ENCODE measurements at regions not wholly inside any gene's neighbourhood (a gene's known extent, or its start where the extent isn't known, plus 50 kb on each side); places are given as distances from the start of the nearest gene placed in this dataset.

DNA sequence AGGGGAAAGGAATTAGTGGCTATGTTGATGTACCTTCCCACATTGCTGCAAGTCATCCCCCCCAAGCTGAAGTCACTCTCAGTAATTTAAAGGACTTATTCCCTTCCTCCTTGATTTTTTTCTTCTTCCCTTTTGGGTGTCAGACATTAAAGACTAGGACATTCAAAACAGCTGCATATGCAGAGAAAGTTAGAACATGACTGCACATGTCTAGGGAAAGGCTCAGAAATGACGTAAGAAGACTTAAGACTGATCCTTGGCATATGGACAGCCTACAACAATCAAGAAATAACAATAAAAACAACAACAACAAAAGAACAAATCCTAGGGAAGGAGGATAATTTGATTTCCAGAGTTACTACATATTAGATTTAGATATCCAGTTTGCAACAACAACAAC lies 997.5 kb downstream of the TLE4 start:
- Histone ChIP-seq H3K9ac (ENCODE audit: low read length) (no peak overlapping the region), H3K36me3 (ENCODE audit: insufficient read depth, low read length) (no peaks in the 10 kb centered on the region), H3K4me1 (ENCODE audit: insufficient read depth, low read length) (no peaks in the 10 kb centered on the region), H3K27ac (ENCODE audit: low read depth, low read length) (no peak overlapping the region), H3K4me3 (ENCODE audit: low read depth in 1 of 2, low read length in 2 of 2) (no peak overlapping the region), H3K9me3 (ENCODE audit: low read length) (peaks cover 9% of the 10 kb centered on the region), H3K27me3 (ENCODE audit: control insufficient read depth in 1 of 2, insufficient read depth in 2 of 2, low read length in 2 of 2) (no peaks in the 10 kb centered on the region)

DNA sequence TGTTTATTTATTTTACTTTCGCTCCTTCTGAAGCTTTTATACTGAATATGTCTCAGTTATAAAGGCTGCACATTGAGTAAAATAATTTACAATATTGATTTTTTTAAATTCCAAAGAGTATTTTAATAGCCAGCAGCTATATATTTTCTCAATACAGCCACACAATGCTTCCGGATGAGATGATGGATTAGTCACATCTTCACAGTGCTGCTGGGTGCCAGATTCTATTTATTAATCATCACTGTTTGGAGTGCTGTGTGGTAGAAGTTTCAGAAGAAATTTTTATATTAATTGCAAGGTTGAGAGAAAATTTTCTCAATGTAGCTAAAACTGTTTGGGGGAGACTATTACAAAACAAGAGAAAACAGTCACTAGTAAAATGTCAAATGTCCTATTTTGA lies 989.8 kb downstream of the TLE4 start:
- H3K4me1 ChIP-seq (ENCODE audit: insufficient read depth, low read length): no peaks in the 10 kb centered on the region
- no peaks in the 10 kb centered on the region for H3K27me3 ChIP-seq (ENCODE audit: control insufficient read depth in 1 of 2, insufficient read depth in 2 of 2, low read length in 2 of 2)
- H3K27ac ChIP-seq (ENCODE audit: low read depth, low read length): no peak overlapping the region
- H3K9ac ChIP-seq (ENCODE audit: low read length): no peak overlapping the region
- H3K4me3 ChIP-seq (ENCODE audit: low read depth in 1 of 2, low read length in 2 of 2): no peak overlapping the region
- no peaks in the 10 kb centered on the region for H3K36me3 ChIP-seq (ENCODE audit: insufficient read depth, low read length)
- H3K9me3 ChIP-seq (ENCODE audit: low read length): no peaks in the 10 kb centered on the region

DNA sequence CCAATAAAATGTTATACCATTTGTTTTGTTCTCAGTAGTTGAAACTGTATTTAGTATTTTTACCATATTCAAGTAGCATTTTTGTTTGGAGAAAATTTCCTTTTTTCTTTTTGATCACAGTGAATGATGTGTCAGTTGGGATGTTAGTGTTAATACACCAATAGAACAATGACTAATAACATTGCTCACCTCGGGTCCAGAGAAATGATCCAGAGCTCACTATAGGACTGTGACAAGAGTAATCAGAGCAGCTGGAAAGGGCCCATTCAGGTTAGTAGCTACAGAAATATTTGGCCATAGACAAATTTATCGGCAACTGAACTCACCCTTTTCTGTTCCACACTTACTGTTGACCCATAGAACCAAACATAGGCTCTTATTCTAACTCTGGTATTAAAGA lies 989.2 kb downstream of the TLE4 start:
- Histone ChIP-seq H3K27ac (ENCODE audit: low read depth, low read length) (no peak overlapping the region), H3K27me3 (ENCODE audit: control insufficient read depth in 1 of 2, insufficient read depth in 2 of 2, low read length in 2 of 2) (no peaks in the 10 kb centered on the region), H3K36me3 (ENCODE audit: insufficient read depth, low read length) (no peaks in the 10 kb centered on the region), H3K9ac (ENCODE audit: low read length) (no peak overlapping the region), H3K4me3 (ENCODE audit: low read depth in 1 of 2, low read length in 2 of 2) (no peak overlapping the region), H3K9me3 (ENCODE audit: low read length) (no peaks in the 10 kb centered on the region), H3K4me1 (ENCODE audit: insufficient read depth, low read length) (no peaks in the 10 kb centered on the region)

DNA sequence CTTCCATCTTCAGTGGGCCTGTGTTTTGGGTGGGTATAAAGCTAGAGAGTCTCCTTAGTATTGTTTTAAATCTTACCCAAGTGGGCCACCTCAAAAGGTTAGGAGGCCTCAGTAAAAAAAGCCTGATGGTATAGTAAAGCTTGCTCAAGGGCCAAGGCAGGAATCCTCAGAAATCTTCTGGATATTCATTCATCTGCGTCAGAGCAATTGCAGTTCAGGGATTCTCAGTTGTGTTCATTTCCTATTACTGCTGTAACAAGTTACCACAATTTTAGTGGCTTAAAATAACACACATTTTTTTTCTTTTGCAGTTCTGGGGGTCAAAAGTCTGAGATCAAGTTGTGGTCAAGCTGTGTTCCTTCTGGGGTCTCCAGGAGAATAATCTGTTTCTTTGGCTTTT lies 985.5 kb downstream of the TLE4 start:
- Histone ChIP-seq H3K9ac (ENCODE audit: low read length) (no peak overlapping the region), H3K4me1 (ENCODE audit: insufficient read depth, low read length) (peaks cover 9% of the 10 kb centered on the region), H3K9me3 (ENCODE audit: low read length) (no peaks in the 10 kb centered on the region), H3K27ac (ENCODE audit: low read depth, low read length) (no peak overlapping the region), H3K4me3 (ENCODE audit: low read depth in 1 of 2, low read length in 2 of 2) (no peak overlapping the region), H3K27me3 (ENCODE audit: control insufficient read depth in 1 of 2, insufficient read depth in 2 of 2, low read length in 2 of 2) (no peaks in the 10 kb centered on the region), H3K36me3 (ENCODE audit: insufficient read depth, low read length) (no peaks in the 10 kb centered on the region)

DNA sequence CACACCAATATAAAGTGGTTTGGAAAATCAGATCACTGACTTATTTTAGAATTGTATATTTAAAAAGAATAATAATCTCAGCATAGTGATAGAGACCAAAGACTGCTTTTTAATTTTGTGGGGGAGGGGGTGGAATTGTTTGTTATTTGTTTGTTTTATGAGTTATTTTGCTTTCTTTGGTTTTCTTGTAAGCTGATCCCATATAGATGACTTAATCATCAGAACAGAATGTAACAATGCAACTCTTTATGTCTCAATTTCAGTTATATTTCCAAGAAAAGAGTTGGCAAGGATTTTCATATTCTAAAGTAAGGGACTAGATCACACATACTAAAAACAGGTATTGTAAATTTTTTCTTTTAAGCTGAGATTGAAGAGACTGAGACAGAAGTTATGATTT lies 984.9 kb downstream of the TLE4 start:
- Histone ChIP-seq H3K4me1 (ENCODE audit: insufficient read depth, low read length) (peaks cover 9% of the 10 kb centered on the region), H3K4me3 (ENCODE audit: low read depth in 1 of 2, low read length in 2 of 2) (no peak overlapping the region), H3K9ac (ENCODE audit: low read length) (no peak overlapping the region), H3K9me3 (ENCODE audit: low read length) (no peaks in the 10 kb centered on the region), H3K36me3 (ENCODE audit: insufficient read depth, low read length) (no peaks in the 10 kb centered on the region), H3K27me3 (ENCODE audit: control insufficient read depth in 1 of 2, insufficient read depth in 2 of 2, low read length in 2 of 2) (no peaks in the 10 kb centered on the region), H3K27ac (ENCODE audit: low read depth, low read length) (no peak overlapping the region)

DNA sequence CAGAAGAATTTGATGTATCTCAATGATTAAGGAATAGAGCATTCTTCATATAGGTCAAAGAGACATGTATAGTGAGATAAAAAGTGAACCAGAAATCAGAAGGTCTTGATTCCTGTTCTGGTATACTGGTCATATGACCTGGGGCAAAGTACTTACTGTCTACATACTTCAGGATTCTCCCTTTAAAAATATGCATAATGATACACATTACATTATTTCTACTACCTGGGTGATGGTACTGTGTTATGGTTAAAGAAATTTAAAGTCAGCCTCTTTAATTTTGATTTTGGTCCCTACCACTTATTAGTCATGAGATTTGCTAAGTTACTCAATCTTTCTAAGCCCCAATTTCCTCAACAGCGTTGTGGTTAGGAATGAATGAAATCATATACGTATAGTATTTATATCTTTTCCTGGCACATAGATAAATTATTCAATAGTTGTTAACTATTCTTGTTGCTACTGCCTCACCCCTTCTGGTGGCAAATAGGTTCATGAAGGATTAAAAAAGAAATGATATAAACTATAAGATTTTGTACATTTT lies 984.1 kb downstream of the TLE4 start:
- Histone ChIP-seq H3K27ac (ENCODE audit: low read depth, low read length) (no peak overlapping the region), H3K9ac (ENCODE audit: low read length) (no peak overlapping the region), H3K36me3 (ENCODE audit: insufficient read depth, low read length) (no peaks in the 10 kb centered on the region), H3K4me3 (ENCODE audit: low read depth in 1 of 2, low read length in 2 of 2) (no peak overlapping the region), H3K27me3 (ENCODE audit: control insufficient read depth in 1 of 2, insufficient read depth in 2 of 2, low read length in 2 of 2) (no peaks in the 10 kb centered on the region), H3K9me3 (ENCODE audit: low read length) (no peaks in the 10 kb centered on the region), H3K4me1 (ENCODE audit: insufficient read depth, low read length) (peaks cover 9% of the 10 kb centered on the region)

DNA sequence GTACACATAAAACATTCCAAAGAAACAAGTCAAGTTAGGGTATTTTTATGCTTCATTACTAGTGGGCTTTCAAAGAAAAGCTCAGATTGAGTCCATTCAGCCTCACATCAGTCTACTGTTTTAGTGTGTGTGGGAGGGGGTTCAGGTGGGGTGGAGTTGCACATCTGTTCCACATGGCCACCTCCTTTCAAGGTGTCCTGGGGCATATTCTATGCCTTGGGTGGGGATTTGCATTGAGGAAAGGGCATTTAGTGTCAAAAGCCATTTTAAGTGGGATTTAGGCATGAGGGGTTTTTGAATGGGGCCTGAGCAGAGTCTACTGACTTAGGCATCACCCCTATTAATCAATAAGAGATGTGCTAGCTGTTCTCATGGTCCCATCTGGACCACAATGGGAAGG lies 983.1 kb downstream of the TLE4 start:
- Histone ChIP-seq H3K27ac (ENCODE audit: low read depth, low read length) (no peak overlapping the region), H3K9me3 (ENCODE audit: low read length) (no peaks in the 10 kb centered on the region), H3K4me3 (ENCODE audit: low read depth in 1 of 2, low read length in 2 of 2) (no peak overlapping the region), H3K4me1 (ENCODE audit: insufficient read depth, low read length) (peaks cover 9% of the 10 kb centered on the region), H3K36me3 (ENCODE audit: insufficient read depth, low read length) (no peaks in the 10 kb centered on the region), H3K27me3 (ENCODE audit: control insufficient read depth in 1 of 2, insufficient read depth in 2 of 2, low read length in 2 of 2) (no peaks in the 10 kb centered on the region), H3K9ac (ENCODE audit: low read length) (no peak overlapping the region)

DNA sequence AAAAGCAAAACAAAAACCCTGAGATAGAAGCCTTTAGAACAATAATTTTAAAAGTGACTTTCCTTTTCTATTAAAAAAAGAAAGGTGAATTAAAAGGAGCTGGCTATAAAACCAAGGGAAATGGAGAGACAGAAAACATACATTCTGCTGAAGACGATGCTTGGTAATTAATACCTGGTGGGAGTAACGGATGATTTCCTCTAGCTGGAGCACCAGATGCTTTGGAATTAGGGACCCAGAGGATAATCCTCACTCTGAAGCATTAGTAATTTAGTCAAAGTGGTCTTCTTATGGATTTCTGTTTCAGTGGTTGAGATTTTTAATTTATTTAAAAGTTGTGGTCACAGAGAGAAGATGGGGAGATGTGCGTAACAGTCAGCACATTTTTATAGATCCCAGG lies 982.5 kb downstream of the TLE4 start:
- no peaks in the 10 kb centered on the region for H3K36me3 ChIP-seq (ENCODE audit: insufficient read depth, low read length)
- H3K9ac ChIP-seq (ENCODE audit: low read length): no peak overlapping the region
- no peak overlapping the region for H3K4me3 ChIP-seq (ENCODE audit: low read depth in 1 of 2, low read length in 2 of 2)
- peaks cover 9% of the 10 kb centered on the region for H3K4me1 ChIP-seq (ENCODE audit: insufficient read depth, low read length)
- H3K9me3 ChIP-seq (ENCODE audit: low read length): no peaks in the 10 kb centered on the region
- H3K27me3 ChIP-seq (ENCODE audit: control insufficient read depth in 1 of 2, insufficient read depth in 2 of 2, low read length in 2 of 2): no peaks in the 10 kb centered on the region
- no peak overlapping the region for H3K27ac ChIP-seq (ENCODE audit: low read depth, low read length)

DNA sequence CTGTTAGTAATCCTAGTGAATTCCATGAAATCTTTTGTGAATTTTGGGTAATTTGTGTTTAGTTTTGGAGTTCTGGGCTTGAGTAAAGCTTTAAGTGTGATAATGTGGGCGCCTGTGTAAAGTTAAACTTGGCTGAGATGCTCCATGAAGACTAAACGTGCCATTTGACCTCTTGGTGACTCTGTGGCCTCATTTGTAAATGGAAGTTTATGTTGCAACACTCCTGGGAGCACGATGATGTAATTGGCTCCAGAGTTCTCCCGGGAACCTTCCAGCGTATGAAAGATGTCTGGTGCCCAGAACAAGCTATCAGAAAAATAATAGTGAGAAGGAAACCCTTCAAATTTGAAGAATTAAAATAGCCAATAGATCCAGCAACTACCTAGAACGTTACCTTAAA lies 981.2 kb downstream of the TLE4 start:
- Histone ChIP-seq H3K4me1 (ENCODE audit: insufficient read depth, low read length) (peaks cover 9% of the 10 kb centered on the region), H3K9me3 (ENCODE audit: low read length) (no peaks in the 10 kb centered on the region), H3K36me3 (ENCODE audit: insufficient read depth, low read length) (no peaks in the 10 kb centered on the region), H3K9ac (ENCODE audit: low read length) (no peak overlapping the region), H3K27me3 (ENCODE audit: control insufficient read depth in 1 of 2, insufficient read depth in 2 of 2, low read length in 2 of 2) (no peaks in the 10 kb centered on the region), H3K27ac (ENCODE audit: low read depth, low read length) (no peak overlapping the region), H3K4me3 (ENCODE audit: low read depth in 1 of 2, low read length in 2 of 2) (no peak overlapping the region)

DNA sequence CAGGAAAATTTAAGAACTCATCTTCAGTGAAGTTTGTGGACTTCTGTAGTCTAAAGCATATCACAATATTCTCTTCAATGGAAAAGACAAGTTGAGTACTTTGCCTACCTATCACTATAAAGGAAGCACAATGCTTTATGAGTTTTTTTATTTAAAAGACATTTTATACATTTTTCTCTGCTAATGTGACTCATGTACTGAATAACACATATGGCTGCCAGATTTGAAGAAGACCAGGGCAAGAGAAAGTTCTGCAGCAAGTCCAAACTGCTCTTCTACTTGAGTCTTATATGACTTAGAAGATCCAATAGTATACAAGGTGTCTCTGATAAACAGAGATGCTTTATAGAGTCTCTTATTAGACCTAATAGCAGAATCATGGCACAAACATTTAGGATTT lies 978.4 kb downstream of the TLE4 start:
- H3K27ac ChIP-seq (ENCODE audit: low read depth, low read length): no peak overlapping the region
- H3K9me3 ChIP-seq (ENCODE audit: low read length): no peaks in the 10 kb centered on the region
- no peak overlapping the region for H3K4me3 ChIP-seq (ENCODE audit: low read depth in 1 of 2, low read length in 2 of 2)
- no peak overlapping the region for H3K9ac ChIP-seq (ENCODE audit: low read length)
- no peaks in the 10 kb centered on the region for H3K36me3 ChIP-seq (ENCODE audit: insufficient read depth, low read length)
- H3K27me3 ChIP-seq (ENCODE audit: control insufficient read depth in 1 of 2, insufficient read depth in 2 of 2, low read length in 2 of 2): no peaks in the 10 kb centered on the region
- peaks cover 9% of the 10 kb centered on the region for H3K4me1 ChIP-seq (ENCODE audit: insufficient read depth, low read length)

DNA sequence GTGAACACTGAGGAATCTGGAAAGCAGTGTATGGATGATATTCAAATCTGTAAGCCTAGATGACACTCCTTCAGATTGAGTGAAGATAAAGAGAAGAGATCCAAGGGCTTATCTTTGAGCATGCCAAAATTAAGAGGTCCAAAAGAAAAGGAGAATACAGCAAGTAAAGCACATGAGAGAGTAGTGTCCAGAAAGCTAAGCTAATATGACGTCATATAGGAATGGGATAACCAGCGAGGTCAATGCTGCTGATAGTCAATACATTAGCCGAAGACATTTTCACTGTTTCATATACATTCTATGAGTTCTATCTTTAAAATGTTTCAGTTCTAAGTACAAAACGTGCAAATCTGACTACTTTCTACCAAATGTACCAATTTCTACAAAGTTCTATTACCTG lies 975.8 kb downstream of the TLE4 start:
- Histone ChIP-seq H3K36me3 (ENCODE audit: insufficient read depth, low read length) (no peaks in the 10 kb centered on the region), H3K27me3 (ENCODE audit: control insufficient read depth in 1 of 2, insufficient read depth in 2 of 2, low read length in 2 of 2) (no peaks in the 10 kb centered on the region), H3K4me1 (ENCODE audit: insufficient read depth, low read length) (no peaks in the 10 kb centered on the region), H3K9me3 (ENCODE audit: low read length) (no peaks in the 10 kb centered on the region), H3K9ac (ENCODE audit: low read length) (no peak overlapping the region), H3K4me3 (ENCODE audit: low read depth in 1 of 2, low read length in 2 of 2) (no peak overlapping the region), H3K27ac (ENCODE audit: low read depth, low read length) (no peak overlapping the region)

DNA sequence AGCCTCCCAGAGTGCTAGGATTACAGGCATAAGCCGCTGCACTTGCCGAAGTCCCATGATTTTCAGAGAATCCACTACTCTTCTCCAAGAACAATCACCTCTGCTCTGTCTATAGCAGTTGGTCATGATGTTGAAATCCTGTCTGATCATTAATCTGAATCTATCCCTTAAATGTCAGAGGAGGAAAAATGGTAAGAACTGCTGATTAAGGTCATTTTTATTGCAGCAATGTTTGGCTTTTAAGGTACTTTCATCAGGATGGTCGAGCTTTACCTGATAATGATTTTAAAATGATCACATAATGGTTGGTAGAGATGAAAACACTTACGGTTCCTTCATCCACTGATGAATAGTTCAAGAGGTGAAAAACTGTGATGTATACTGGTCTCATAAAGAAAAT lies 968.6 kb downstream of the TLE4 start:
- Histone ChIP-seq H3K9ac (ENCODE audit: low read length) (no peak overlapping the region), H3K9me3 (ENCODE audit: low read length) (no peaks in the 10 kb centered on the region), H3K4me1 (ENCODE audit: insufficient read depth, low read length) (no peaks in the 10 kb centered on the region), H3K27ac (ENCODE audit: low read depth, low read length) (no peak overlapping the region), H3K4me3 (ENCODE audit: low read depth in 1 of 2, low read length in 2 of 2) (no peak overlapping the region), H3K36me3 (ENCODE audit: insufficient read depth, low read length) (no peaks in the 10 kb centered on the region), H3K27me3 (ENCODE audit: control insufficient read depth in 1 of 2, insufficient read depth in 2 of 2, low read length in 2 of 2) (no peaks in the 10 kb centered on the region)

All from muscle layer of colon (tissue), 2 donors.